ENCODE measurements at regions not wholly inside any gene's neighbourhood (a gene's known extent, or its start where the extent isn't known, plus 50 kb on each side); places are given as distances from the start of the nearest gene placed in this dataset.
A peak's percentile ranks its signal among the peaks of the same experiment; 100 is the strongest.

- no peak overlapping the region for H3K4ac ChIP-seq (ENCODE audit: low read depth, low read length)
- H2BK20ac ChIP-seq (ENCODE audit: low read depth, low read length): no peak overlapping the region
- no TSS peak for BruUV-seq (replicated peaks)
- H3K4me3 ChIP-seq (ENCODE audit: insufficient read depth, low read depth, low read length): no peak overlapping the region
- 83% methylated on average over 1 of the region's 4 CpGs; no CpG with 5 or more reads in 1 of the 2 experiments for WGBS, 2 experiments (ENCODE audit: extremely low coverage in 2 of 2, insufficient read length in 1 of 2)
- H2AK9ac ChIP-seq (replicated peaks; ENCODE audit: low read depth, low read length, poor library complexity): no peak overlapping the region
- no peak overlapping the region for H2BK120ac ChIP-seq (ENCODE audit: low read depth, low read length)
- H4K8ac ChIP-seq (ENCODE audit: low read depth in 2 of 2, low read length in 2 of 2): no peak overlapping the region
- no peak overlapping the region for H2BK5ac ChIP-seq (ENCODE audit: low read depth, low read length, poor library complexity, severe bottlenecking)
- no peak overlapping the region for H3K4me2 ChIP-seq (ENCODE audit: low read depth, low read length)
- no peak overlapping the region for H3K56ac ChIP-seq (ENCODE audit: extremely low read depth, insufficient read depth, low read length)
- dilution Hi-C loops (cut with HindIII; ENCODE audit: low sequenced_read_pairs, unreplicated experiment): no loop called here
- H3K14ac ChIP-seq (replicated peaks; ENCODE audit: low read depth, low read length): no peak overlapping the region
- H3K23ac ChIP-seq (ENCODE audit: low read depth, low read length): no peak overlapping the region
- no peak for ATAC-seq (ENCODE audit: low read depth)
- H3K18ac ChIP-seq (ENCODE audit: low read depth, low read length): no peak overlapping the region
- H3K27me3 ChIP-seq (ENCODE audit: control insufficient read depth, insufficient read depth, low read length): no peaks in the 10 kb centered on the region
- ChIA-PET POLR2A (ENCODE audit: unreplicated experiment) (no interaction called here), CTCF (interaction anchor here (0.5 kb wide), 1 partner anchor 365 kb away, joined by 4 read pairs; no protein-coding TSS in a partner anchor)
- no peaks in the 10 kb centered on the region for H4K20me1 ChIP-seq (ENCODE audit: insufficient read depth, low read length)
- no peak overlapping the region for H3K27ac ChIP-seq (ENCODE audit: insufficient read depth, low read length)
- no peaks in the 10 kb centered on the region for H3K36me3 ChIP-seq (ENCODE audit: control insufficient read depth, insufficient read depth, low read length)
- in situ Hi-C loops (cut with MboI; ENCODE audit: low sequenced_read_pairs): no loop called here
- H2BK15ac ChIP-seq (ENCODE audit: low read depth, low read length): no peak overlapping the region
- DNase-seq: no peak
- peaks cover 20% of the 10 kb centered on the region for H3K4me1 ChIP-seq (ENCODE audit: control insufficient read depth, insufficient read depth, low read length)
- H3K9me1 ChIP-seq (ENCODE audit: insufficient read depth, low read length): peaks cover 17% of the 10 kb centered on the region
- H3K9me3 ChIP-seq (ENCODE audit: control insufficient read depth, insufficient read depth, low read length): no peaks in the 10 kb centered on the region
- H2AK5ac ChIP-seq (ENCODE audit: low read depth, low read length): no peak overlapping the region
- TF ChIP-seq FOS (IDR thresholded peaks at IDR 0.05; ENCODE audit: low read depth, low read length) (no peak), CEBPB (IDR thresholded peaks at IDR 0.05; ENCODE audit: low read depth, low read length) (no peak), POLR2A (IDR thresholded peaks at IDR 0.05; ENCODE audit: low read depth, low read length) (no peak), MAZ (IDR thresholded peaks at IDR 0.05; ENCODE audit: borderline replicate concordance, low read depth, low read length) (no peak), MXI1 (IDR thresholded peaks at IDR 0.05; ENCODE audit: borderline replicate concordance, low read depth, low read length) (no peak), BHLHE40 (IDR thresholded peaks at IDR 0.05; ENCODE audit: low read depth, low read length) (no peak), NFE2L2 (IDR thresholded peaks at IDR 0.05; ENCODE audit: low read depth, low read length) (no peak), ELK1 (IDR thresholded peaks at IDR 0.05; ENCODE audit: borderline replicate concordance, low read depth, low read length) (no peak), USF2 (IDR thresholded peaks at IDR 0.05; ENCODE audit: low read depth, low read length) (no peak), CTCF (conservative IDR thresholded peaks at IDR 0.05; ENCODE audit: low read depth, low read length) (no peak), RAD21 (IDR thresholded peaks at IDR 0.05; ENCODE audit: low read length) (no peak), CHD1 (IDR thresholded peaks at IDR 0.05; ENCODE audit: low read depth, low read length) (no peak), SMC3 (IDR thresholded peaks at IDR 0.05; ENCODE audit: low read depth, low read length) (no peak), MAFK (IDR thresholded peaks at IDR 0.05; ENCODE audit: low read depth, low read length) (no peak), RCOR1 (IDR thresholded peaks at IDR 0.05; ENCODE audit: insufficient replicate concordance, low read length) (no peak)
- no peak overlapping the region for H4K91ac ChIP-seq (ENCODE audit: insufficient read depth, low read depth, low read length)
- no peaks in the 10 kb centered on the region for H3K79me1 ChIP-seq (ENCODE audit: low read depth in 1 of 2, low read length in 2 of 2)
- no peak overlapping the region for H3K9ac ChIP-seq (ENCODE audit: low read depth, low read length)
- H2AFZ ChIP-seq (replicated peaks; ENCODE audit: low read length, poor library complexity): peak overlapping the region; percentile 54
- intact Hi-C loops (cut with micrococcal nuclease): no loop called here
- H4K5ac ChIP-seq (ENCODE audit: low read depth, low read length): no peak overlapping the region
Observed at GRCh38 chr5:171525085-171525484, 105.6 kb downstream of the FGF18 start.
